ENCODE measurements at regions not wholly inside any gene's neighbourhood (a gene's known extent, or its start where the extent isn't known, plus 50 kb on each side); places are given as distances from the start of the nearest gene placed in this dataset.

GRCh38 chr13:65631078-65631477, 1599.1 kb downstream of the PCDH9 start (continued):
- TF ChIP-seq CEBPZ (IDR thresholded peaks at IDR 0.05; ENCODE audit: low read depth, low read length): no peak
- no peak for TF ChIP-seq MXI1 (IDR thresholded peaks at IDR 0.05; ENCODE audit: low read depth, low read length)
- TF ChIP-seq ATF7 (IDR thresholded peaks at IDR 0.05; ENCODE audit: low read depth): no peak
- TF ChIP-seq ZBTB40 (IDR thresholded peaks at IDR 0.05; ENCODE audit: borderline replicate concordance): no peak

GRCh38 chr13:65629926-65630325, 1600.2 kb downstream of the PCDH9 start:
- ATAC-seq (no peak), FAIRE-seq (no peak), DNase-seq (ENCODE audit: low read depth, low spot score) (no peak)
- H3K4me1 ChIP-seq (ENCODE audit: control insufficient read depth, insufficient read depth, low read length): no peaks in the 10 kb centered on the region
- no peak overlapping the region for H3K9ac ChIP-seq (ENCODE audit: control insufficient read depth, insufficient read depth, low read length)
- 0% methylated on average over 2 of the region's 2 CpGs for WGBS (ENCODE audit: insufficient coverage, insufficient replicate concordance, low lambda C conversion rate, missing lambda C conversion rate)
- intact Hi-C loops (cut with micrococcal nuclease; ENCODE audit: unreplicated experiment) (no loop called here), in situ Hi-C loops (cut with MboI) (no loop called here)
- H4K20me1 ChIP-seq (ENCODE audit: control insufficient read depth, insufficient read depth): no peaks in the 10 kb centered on the region
- no peak overlapping the region for H3K4me3 ChIP-seq
- CTCF ChIA-PET: no interaction called here
- no peaks in the 10 kb centered on the region for H3K79me2 ChIP-seq (ENCODE audit: control insufficient read depth, insufficient read depth, low read length)
- no peaks in the 10 kb centered on the region for H3K27me3 ChIP-seq (replicated peaks in 1 of 2; ENCODE audit: control insufficient read depth in 2 of 2, insufficient read depth in 2 of 2, low read length in 1 of 2)
- no peak for TF ChIP-seq MTA2 (IDR thresholded peaks at IDR 0.05; ENCODE audit: low read depth)
- TF ChIP-seq KLF5 (IDR thresholded peaks at IDR 0.05; ENCODE audit: partially characterized antibody): no peak
- TF ChIP-seq STAT1 (conservative IDR thresholded peaks at IDR 0.05): no peak
- TF ChIP-seq SREBF2 (IDR thresholded peaks at IDR 0.05; ENCODE audit: low read length): no peak
- H3K36me3 ChIP-seq (ENCODE audit: control insufficient read depth in 2 of 2, insufficient read depth in 2 of 2, low read length in 1 of 2): no peaks in the 10 kb centered on the region
- POLR2A ChIA-PET: no interaction called here
- no peak overlapping the region for H2AFZ ChIP-seq (ENCODE audit: control insufficient read depth, low read depth, low read length)
- no TSS peak for BruUV-seq (replicated peaks)
- H3K4me2 ChIP-seq (ENCODE audit: control insufficient read depth, insufficient read depth): no peak overlapping the region
- RAD21 ChIA-PET (ENCODE audit: unreplicated experiment): no interaction called here
- H3K27ac ChIP-seq (ENCODE audit: control insufficient read depth, insufficient read depth): no peak overlapping the region
- H3K9me3 ChIP-seq (replicated peaks; ENCODE audit: control insufficient read depth, insufficient read depth, low read length): no peaks in the 10 kb centered on the region
- SMC1A ChIA-PET (ENCODE audit: uncharacterized antibody, unreplicated experiment): interaction anchor here (2.7 kb wide), 1 partner anchor 8 kb away, joined by 8 read pairs; no protein-coding TSS in a partner anchor
